HFFc6 (cell line): ENCODE measurements at regions not wholly inside any gene's neighbourhood (a gene's known extent, or its start where the extent isn't known, plus 50 kb on each side); places are given as distances from the start of the nearest gene placed in this dataset.

Experiments
- DNase-seq: peaks from one replicate; pipeline ENCODE4 v3.0.0-alpha.2; 2018
- H3K27ac Mint-ChIP-seq: 2 replicates; pipeline ENCODE4 v1.8.0; 2020; ENCODE audit warnings: mild to moderate bottlenecking, mixed read lengths
- H3K27me3 Mint-ChIP-seq: 2 replicates; pipeline ENCODE4 v1.8.0; 2021; ENCODE audit warnings: mild to moderate bottlenecking, moderate library complexity, mixed read lengths; ENCODE audit not compliant: insufficient read depth
- H3K36me3 Mint-ChIP-seq: 2 replicates; pipeline ENCODE4 v1.8.0; 2021; ENCODE audit warnings: low read depth, mixed read lengths
- H3K4me1 Mint-ChIP-seq: 2 replicates; pipeline ENCODE4 v1.8.0; 2020; ENCODE audit warnings: low read depth, mixed read lengths
- H3K4me3 Mint-ChIP-seq: 2 replicates; pipeline ENCODE4 v1.8.0; 2020; ENCODE audit warnings: mild to moderate bottlenecking, moderate library complexity, mixed read lengths
- H3K9me3 Mint-ChIP-seq: 2 replicates; pipeline ENCODE4 v1.8.0; 2020; ENCODE audit warnings: mild to moderate bottlenecking, mixed read lengths
- CTCF ChIP-seq: fragments of 200-600 bp; sonication (generic); IDR thresholded peaks from 2 replicates; pipeline ENCODE4 v1.5.0; 2021; ENCODE audit warnings: antibody characterized with exemption, mild to moderate bottlenecking

- Mint-ChIP-seq H3K9me3 (peaks cover 14% of the 10 kb centered on the region; the same call in 1 of the 2 replicates), H3K27ac (no peak overlapping the region), H3K4me1 (no peaks in the 10 kb centered on the region), H3K27me3 (no peaks in the 10 kb centered on the region), H3K4me3 (no peak overlapping the region), H3K36me3 (no peaks in the 10 kb centered on the region)
- no peak for TF ChIP-seq CTCF
- no peak for DNase-seq
Measured at GRCh38 chr10:9004736-9005135, 950.2 kb downstream of the GATA3 start.

GRCh38 chr10:9009505-9009904 is 955.0 kb downstream of the GATA3 start:
- no peaks in the 10 kb centered on the region for H3K36me3 Mint-ChIP-seq
- no peaks in the 10 kb centered on the region for H3K4me1 Mint-ChIP-seq
- no peak overlapping the region for H3K27ac Mint-ChIP-seq
- no peak for DNase-seq
- H3K27me3 Mint-ChIP-seq = no peaks in the 10 kb centered on the region
- no peak for TF ChIP-seq CTCF
- H3K4me3 Mint-ChIP-seq = no peak overlapping the region
- H3K9me3 Mint-ChIP-seq = peaks cover 14% of the 10 kb centered on the region; the same call in 1 of the 2 replicates

- DNase-seq = no peak
- Mint-ChIP-seq H3K27me3 (no peaks in the 10 kb centered on the region), H3K4me1 (no peaks in the 10 kb centered on the region), H3K4me3 (no peak overlapping the region), H3K9me3 (peaks cover 19% of the 10 kb centered on the region), H3K36me3 (no peaks in the 10 kb centered on the region; the same call in 1 of the 2 replicates), H3K27ac (no peak overlapping the region)
- no peak for TF ChIP-seq CTCF
Measured at GRCh38 chr10:9010093-9010492, 955.6 kb downstream of the GATA3 start.

- no peak overlapping the region for H3K4me3 Mint-ChIP-seq
- H3K36me3 Mint-ChIP-seq = no peaks in the 10 kb centered on the region; the same call in 1 of the 2 replicates
- no peaks in the 10 kb centered on the region for H3K4me1 Mint-ChIP-seq
- no peaks in the 10 kb centered on the region for H3K27me3 Mint-ChIP-seq
- peaks cover 21% of the 10 kb centered on the region for H3K9me3 Mint-ChIP-seq
- H3K27ac Mint-ChIP-seq = no peak overlapping the region
- TF ChIP-seq CTCF = no peak
- DNase-seq = no peak
Measured at GRCh38 chr10:9010931-9011670, 956.6 kb downstream of the GATA3 start.

- no peaks in the 10 kb centered on the region for H3K27me3 Mint-ChIP-seq
- no peaks in the 10 kb centered on the region; the same call in 1 of the 2 replicates for H3K36me3 Mint-ChIP-seq
- H3K4me1 Mint-ChIP-seq = no peaks in the 10 kb centered on the region
- no peak overlapping the region for H3K27ac Mint-ChIP-seq
- TF ChIP-seq CTCF = no peak
- DNase-seq = no peak
- H3K9me3 Mint-ChIP-seq = peaks cover 26% of the 10 kb centered on the region
- no peak overlapping the region for H3K4me3 Mint-ChIP-seq
Measured at GRCh38 chr10:9012312-9012711, 957.8 kb downstream of the GATA3 start.
